ENCODE measurements at regions not wholly inside any gene's neighbourhood (a gene's known extent, or its start where the extent isn't known, plus 50 kb on each side); places are given as distances from the start of the nearest gene placed in this dataset.

DNA sequence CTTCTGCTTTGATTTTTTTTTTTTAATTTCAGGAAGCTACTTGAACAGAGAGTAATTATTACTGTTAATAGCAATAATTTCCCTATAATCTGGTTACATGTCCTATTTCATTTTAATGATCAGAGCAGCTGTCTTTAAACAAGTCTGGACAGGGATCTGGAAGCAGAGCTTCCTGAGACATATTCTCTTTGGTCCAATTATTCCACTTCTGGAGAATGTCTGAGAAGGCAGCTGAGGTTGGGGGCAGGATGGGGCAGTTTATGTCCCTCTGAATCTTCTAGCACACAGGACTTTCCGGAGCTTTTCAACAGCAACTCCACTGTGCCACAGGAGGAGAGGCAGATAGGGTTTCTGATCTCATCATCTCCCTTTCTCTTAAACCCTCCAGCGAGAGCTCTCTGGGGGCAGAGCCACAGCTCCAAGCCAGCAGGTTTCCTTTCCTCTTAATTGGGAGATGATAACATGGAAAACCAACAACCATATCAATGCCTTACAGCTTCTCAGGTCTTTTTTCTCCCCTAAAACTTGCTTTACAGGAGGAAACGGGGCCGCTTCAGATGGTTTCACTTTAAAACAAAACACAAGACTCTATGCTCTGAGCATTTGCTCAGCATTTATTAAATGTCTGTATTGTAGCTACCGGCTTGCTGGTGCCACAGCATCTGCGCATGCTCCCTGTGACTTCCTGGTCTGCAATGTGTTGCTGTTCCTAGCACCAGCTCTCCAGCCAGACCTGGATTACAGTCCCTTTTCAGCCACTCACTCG is 425.7 kb upstream of the USP24 start:
- H3K4me3 ChIP-seq (ENCODE audit: low read length): peak overlapping the region; percentile 53
- H3K9ac ChIP-seq (ENCODE audit: low read depth, low read length): peak overlapping the region; percentile 62

DNA sequence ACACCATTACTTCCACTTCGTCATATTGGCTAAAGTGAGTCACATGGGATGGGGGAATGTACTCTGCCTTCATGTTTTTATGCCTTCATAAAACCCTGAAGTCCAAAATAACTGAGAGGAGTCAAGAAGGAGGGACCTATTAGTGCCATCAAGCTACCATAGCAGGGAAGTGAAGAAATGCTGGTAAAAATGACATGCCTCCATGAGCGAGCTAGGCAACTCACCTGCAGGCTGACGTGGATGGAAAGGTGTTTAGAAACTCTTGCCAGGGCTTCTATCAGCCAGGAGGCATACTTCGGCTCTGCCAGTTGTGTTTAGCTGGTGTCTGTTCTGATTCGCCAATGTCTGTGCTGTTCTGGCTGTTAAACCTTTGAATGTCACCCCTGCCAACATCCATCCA is 424.4 kb upstream of the USP24 start:
- Histone ChIP-seq H3K4me1 (ENCODE audit: control insufficient read depth, insufficient read depth, low read length) (peaks cover 45% of the 10 kb centered on the region), H3K27me3 (ENCODE audit: control insufficient read depth, insufficient read depth, low read length) (no peaks in the 10 kb centered on the region), H3K36me3 (ENCODE audit: insufficient read depth, low read length) (no peaks in the 10 kb centered on the region), H3K4me2 (ENCODE audit: low read length) (no peak overlapping the region), H3K9ac (ENCODE audit: low read depth, low read length) (no peak overlapping the region), H3K4me3 (ENCODE audit: low read length) (no peak overlapping the region), H3K9me3 (replicated peaks; ENCODE audit: low read length) (peaks cover 6% of the 10 kb centered on the region)

More for the DNA sequence above, 425.7 kb upstream of the USP24 start:
- H3K27me3 ChIP-seq (ENCODE audit: control insufficient read depth, insufficient read depth, low read length): no peaks in the 10 kb centered on the region
- H3K4me1 ChIP-seq (ENCODE audit: control insufficient read depth, insufficient read depth, low read length): peaks cover 31% of the 10 kb centered on the region
- peaks cover 6% of the 10 kb centered on the region for H3K9me3 ChIP-seq (replicated peaks; ENCODE audit: low read length)
- H3K4me2 ChIP-seq (ENCODE audit: low read length): peak overlapping the region; percentile 72
- H3K36me3 ChIP-seq (ENCODE audit: insufficient read depth, low read length): no peaks in the 10 kb centered on the region

DNA sequence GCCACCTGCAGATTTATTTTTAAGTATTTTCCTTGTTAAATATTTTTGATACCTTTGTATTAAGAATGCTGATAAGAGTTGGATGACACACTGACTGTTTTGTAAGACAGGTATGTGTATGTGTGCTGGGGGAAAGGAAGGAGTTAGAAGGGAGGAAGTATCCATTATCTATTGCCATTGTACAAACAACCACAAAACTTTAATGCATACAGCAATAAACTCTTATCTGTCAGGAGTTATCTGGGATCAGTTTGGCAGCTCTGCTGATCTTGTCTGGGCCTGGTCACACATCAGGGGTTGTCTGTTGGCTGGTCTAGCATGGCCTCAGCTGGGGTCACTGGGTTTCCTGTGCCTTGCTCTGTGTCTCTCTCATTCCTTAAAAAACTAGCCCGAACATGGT is 423.9 kb upstream of the USP24 start:
- no peak overlapping the region for H3K4me3 ChIP-seq (ENCODE audit: low read length)
- H3K4me1 ChIP-seq (ENCODE audit: control insufficient read depth, insufficient read depth, low read length): peaks cover 50% of the 10 kb centered on the region
- no peaks in the 10 kb centered on the region for H3K36me3 ChIP-seq (ENCODE audit: insufficient read depth, low read length)
- peaks cover 6% of the 10 kb centered on the region for H3K9me3 ChIP-seq (replicated peaks; ENCODE audit: low read length)
- no peaks in the 10 kb centered on the region for H3K27me3 ChIP-seq (ENCODE audit: control insufficient read depth, insufficient read depth, low read length)
- no peak overlapping the region for H3K4me2 ChIP-seq (ENCODE audit: low read length)
- H3K9ac ChIP-seq (ENCODE audit: low read depth, low read length): no peak overlapping the region

DNA sequence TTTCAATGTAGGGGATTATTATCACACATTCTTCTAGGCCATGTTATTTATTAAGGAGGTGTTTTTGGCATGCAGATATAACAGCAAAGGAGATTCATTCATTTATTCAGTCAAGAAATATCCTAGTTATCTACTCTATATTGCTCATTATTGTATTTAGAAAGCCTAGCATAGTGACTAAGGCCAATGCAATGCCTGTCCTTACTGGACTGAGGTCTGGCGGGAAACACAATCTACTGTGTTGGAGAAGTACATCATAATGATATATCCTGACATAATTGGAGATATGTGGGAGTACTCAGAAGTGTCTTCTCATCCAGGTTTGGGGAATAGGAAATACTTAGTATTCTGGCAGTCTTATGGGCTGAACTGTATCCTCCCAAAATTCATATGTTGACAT is 421.5 kb upstream of the USP24 start:
- Histone ChIP-seq H3K4me1 (ENCODE audit: control insufficient read depth, insufficient read depth, low read length) (peaks cover 71% of the 10 kb centered on the region), H3K9me3 (replicated peaks; ENCODE audit: low read length) (peaks cover 6% of the 10 kb centered on the region), H3K27me3 (ENCODE audit: control insufficient read depth, insufficient read depth, low read length) (no peaks in the 10 kb centered on the region), H3K36me3 (ENCODE audit: insufficient read depth, low read length) (no peaks in the 10 kb centered on the region), H3K9ac (ENCODE audit: low read depth, low read length) (peak overlapping the region; percentile 68), H3K4me3 (ENCODE audit: low read length) (no peak overlapping the region), H3K4me2 (ENCODE audit: low read length) (no peak overlapping the region)

DNA sequence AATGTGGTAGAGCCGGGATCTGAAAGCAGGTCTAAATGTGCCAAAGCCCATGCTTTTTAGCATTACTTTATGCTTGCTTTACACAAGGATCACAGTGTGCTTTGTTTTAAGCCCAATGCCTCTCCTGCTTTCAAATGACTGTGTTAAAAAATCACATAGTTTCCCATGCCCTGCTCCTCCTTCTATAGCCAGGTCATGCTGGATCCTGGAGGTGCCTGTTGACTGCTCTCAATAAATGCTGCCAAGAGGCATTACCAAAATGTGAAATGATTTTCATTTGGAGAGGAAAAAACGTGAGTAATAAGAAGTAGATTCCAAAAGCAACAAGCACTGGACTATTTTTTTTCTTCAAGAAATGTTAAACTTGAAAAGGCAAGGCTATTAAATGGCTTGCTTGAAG is 420.7 kb upstream of the USP24 start:
- Histone ChIP-seq H3K9ac (ENCODE audit: low read depth, low read length) (peak overlapping the region; percentile 75), H3K4me2 (ENCODE audit: low read length) (peak overlapping the region; percentile 21), H3K9me3 (replicated peaks; ENCODE audit: low read length) (peaks cover 6% of the 10 kb centered on the region), H3K4me3 (ENCODE audit: low read length) (no peak overlapping the region), H3K27me3 (ENCODE audit: control insufficient read depth, insufficient read depth, low read length) (no peaks in the 10 kb centered on the region), H3K4me1 (ENCODE audit: control insufficient read depth, insufficient read depth, low read length) (peaks cover 70% of the 10 kb centered on the region), H3K36me3 (ENCODE audit: insufficient read depth, low read length) (no peaks in the 10 kb centered on the region)

DNA sequence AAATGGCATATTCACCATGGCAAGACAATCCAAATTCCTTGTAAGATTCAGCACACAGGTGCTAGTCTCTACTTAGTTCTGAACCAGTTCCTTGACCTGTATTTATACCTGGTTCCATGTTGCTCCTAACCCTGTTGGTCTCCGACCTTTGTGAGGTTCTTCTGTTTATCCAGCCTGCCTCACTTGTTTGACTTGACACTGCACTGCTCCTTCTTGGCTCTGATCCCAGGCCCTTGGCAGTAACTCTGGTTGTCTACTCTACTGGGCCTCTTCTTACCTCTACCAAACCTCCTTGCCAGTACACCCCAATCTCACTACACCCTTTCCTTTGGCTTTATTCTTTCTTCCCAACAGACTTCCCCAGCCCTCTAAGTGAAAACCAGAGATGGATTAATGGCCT is 419.4 kb upstream of the USP24 start:
- H3K4me1 ChIP-seq (ENCODE audit: control insufficient read depth, insufficient read depth, low read length): peaks cover 66% of the 10 kb centered on the region
- H3K27me3 ChIP-seq (ENCODE audit: control insufficient read depth, insufficient read depth, low read length): no peaks in the 10 kb centered on the region
- peak overlapping the region; percentile 75 for H3K9ac ChIP-seq (ENCODE audit: low read depth, low read length)
- no peak overlapping the region for H3K4me3 ChIP-seq (ENCODE audit: low read length)
- H3K4me2 ChIP-seq (ENCODE audit: low read length): no peak overlapping the region
- H3K36me3 ChIP-seq (ENCODE audit: insufficient read depth, low read length): no peaks in the 10 kb centered on the region
- H3K9me3 ChIP-seq (replicated peaks; ENCODE audit: low read length): peaks cover 6% of the 10 kb centered on the region

DNA sequence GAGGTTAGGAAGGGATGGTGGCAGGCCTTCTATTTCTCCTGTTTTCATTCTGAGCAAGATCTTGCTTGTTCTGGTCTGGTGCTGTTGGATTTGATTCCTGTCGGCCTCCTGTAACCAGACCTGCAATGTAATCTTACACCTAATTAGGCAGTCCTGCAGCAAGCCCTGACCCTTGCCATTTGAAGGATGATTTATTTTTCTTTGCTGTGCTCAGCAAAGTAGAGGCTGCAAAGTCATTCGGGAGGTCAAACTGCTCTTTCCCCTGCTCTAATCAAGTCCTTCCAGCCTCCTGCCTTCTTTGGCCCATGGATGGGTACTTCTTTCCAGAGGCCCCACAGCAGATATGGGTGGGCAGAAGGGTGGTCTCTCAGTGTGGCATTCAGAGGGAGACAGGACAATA is 417.7 kb upstream of the USP24 start:
- H3K9ac ChIP-seq (ENCODE audit: low read depth, low read length): peak overlapping the region; percentile 79
- no peaks in the 10 kb centered on the region for H3K36me3 ChIP-seq (ENCODE audit: insufficient read depth, low read length)
- H3K27me3 ChIP-seq (ENCODE audit: control insufficient read depth, insufficient read depth, low read length): no peaks in the 10 kb centered on the region
- H3K9me3 ChIP-seq (replicated peaks; ENCODE audit: low read length): peaks cover 6% of the 10 kb centered on the region
- H3K4me2 ChIP-seq (ENCODE audit: low read length): peak overlapping the region; percentile 38
- H3K4me1 ChIP-seq (ENCODE audit: control insufficient read depth, insufficient read depth, low read length): peaks cover 66% of the 10 kb centered on the region
- no peak overlapping the region for H3K4me3 ChIP-seq (ENCODE audit: low read length)

DNA sequence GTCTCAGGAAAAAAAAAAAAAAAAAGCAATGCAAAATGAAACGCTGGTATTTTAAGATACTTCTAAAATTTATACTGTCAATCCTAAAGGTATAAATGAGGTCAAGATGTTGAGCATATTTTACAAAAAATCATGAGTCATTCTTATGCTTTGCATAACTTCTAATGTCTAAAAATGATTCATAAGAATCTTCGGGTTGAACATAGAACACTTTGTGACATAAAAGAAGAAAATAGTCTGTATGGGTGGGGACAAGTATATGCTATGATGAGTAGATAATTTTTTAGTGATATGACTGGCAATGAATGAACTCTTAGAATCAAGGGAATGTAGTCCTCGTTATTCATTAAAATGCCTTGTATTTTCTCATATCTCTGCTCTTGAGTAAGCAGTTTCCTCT is 416.9 kb upstream of the USP24 start:
- no peak overlapping the region for H3K4me3 ChIP-seq (ENCODE audit: low read length)
- peak overlapping the region; percentile 79 for H3K9ac ChIP-seq (ENCODE audit: low read depth, low read length)
- peak overlapping the region; percentile 38 for H3K4me2 ChIP-seq (ENCODE audit: low read length)
- H3K27me3 ChIP-seq (ENCODE audit: control insufficient read depth, insufficient read depth, low read length): no peaks in the 10 kb centered on the region
- H3K4me1 ChIP-seq (ENCODE audit: control insufficient read depth, insufficient read depth, low read length): peaks cover 62% of the 10 kb centered on the region
- H3K9me3 ChIP-seq (replicated peaks; ENCODE audit: low read length): peaks cover 1% of the 10 kb centered on the region
- H3K36me3 ChIP-seq (ENCODE audit: insufficient read depth, low read length): no peaks in the 10 kb centered on the region

DNA sequence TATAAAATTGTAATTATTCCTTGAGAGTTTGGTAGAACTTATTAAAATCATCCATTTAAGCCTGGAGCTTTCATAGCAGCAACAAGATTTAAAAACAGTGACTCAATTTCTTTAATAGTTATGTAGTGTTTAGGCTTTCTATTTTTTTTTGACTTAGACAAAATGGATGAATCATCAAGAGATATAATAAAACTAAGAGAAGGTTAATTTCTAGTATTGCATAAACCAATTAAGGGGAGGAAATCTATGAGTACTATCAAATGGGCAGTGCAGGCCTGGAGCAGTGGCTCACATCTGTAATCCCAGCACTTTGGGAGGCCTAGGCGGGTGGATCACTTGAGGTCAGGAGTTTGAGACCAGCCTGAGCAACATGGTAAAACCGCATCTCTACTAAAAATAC is 416.3 kb upstream of the USP24 start:
- no peaks in the 10 kb centered on the region for H3K36me3 ChIP-seq (ENCODE audit: insufficient read depth, low read length)
- H3K4me1 ChIP-seq (ENCODE audit: control insufficient read depth, insufficient read depth, low read length): peaks cover 59% of the 10 kb centered on the region
- H3K4me3 ChIP-seq (ENCODE audit: low read length): no peak overlapping the region
- peak overlapping the region; percentile 54 for H3K9ac ChIP-seq (ENCODE audit: low read depth, low read length)
- H3K9me3 ChIP-seq (replicated peaks; ENCODE audit: low read length): no peaks in the 10 kb centered on the region
- no peak overlapping the region for H3K4me2 ChIP-seq (ENCODE audit: low read length)
- H3K27me3 ChIP-seq (ENCODE audit: control insufficient read depth, insufficient read depth, low read length): no peaks in the 10 kb centered on the region

DNA sequence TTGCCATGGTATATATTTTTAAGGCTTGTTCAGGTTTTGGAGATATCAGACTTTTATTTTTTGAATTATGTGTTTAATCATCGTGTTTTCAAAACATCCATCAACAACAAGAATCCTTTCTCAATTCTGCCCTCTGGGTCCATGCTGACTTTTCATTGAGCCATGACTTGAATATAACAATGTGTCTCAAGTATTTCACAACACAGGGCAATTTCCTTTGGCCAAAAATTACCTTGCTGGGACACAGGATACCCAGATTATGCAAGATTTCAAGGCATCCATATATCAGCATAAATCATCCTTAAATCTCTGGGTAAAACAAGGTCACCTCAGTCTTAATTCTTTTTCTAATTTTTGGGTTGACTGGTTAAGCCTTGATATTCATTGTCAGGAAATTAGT is 411.2 kb upstream of the USP24 start:
- H3K27me3 ChIP-seq (ENCODE audit: control insufficient read depth, insufficient read depth, low read length): no peaks in the 10 kb centered on the region
- H3K9me3 ChIP-seq (replicated peaks; ENCODE audit: low read length): no peaks in the 10 kb centered on the region

DNA sequence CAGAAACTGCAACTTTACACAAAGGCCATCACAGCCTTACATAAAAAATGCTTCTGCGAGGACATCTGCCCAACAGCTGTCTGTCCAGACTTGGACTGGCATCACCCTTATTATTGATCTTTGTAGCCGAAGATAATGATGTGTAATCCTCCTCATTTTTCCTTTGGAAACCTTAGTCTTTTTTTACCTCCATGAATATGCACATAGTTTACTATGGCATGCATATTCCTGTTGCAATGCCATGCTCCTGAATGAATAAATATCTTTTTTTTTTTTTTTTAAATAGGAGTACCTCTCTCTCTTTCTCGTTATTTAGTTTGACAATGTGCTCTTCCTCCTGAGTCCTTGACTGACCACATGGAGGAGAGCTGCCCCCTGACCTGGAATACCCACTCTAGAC is 409.6 kb upstream of the USP24 start:
- Histone ChIP-seq H3K4me2 (ENCODE audit: low read length) (no peak overlapping the region), H3K36me3 (ENCODE audit: insufficient read depth, low read length) (no peaks in the 10 kb centered on the region), H3K9me3 (replicated peaks; ENCODE audit: low read length) (no peaks in the 10 kb centered on the region), H3K4me1 (ENCODE audit: control insufficient read depth, insufficient read depth, low read length) (peaks cover 17% of the 10 kb centered on the region), H3K27me3 (ENCODE audit: control insufficient read depth, insufficient read depth, low read length) (no peaks in the 10 kb centered on the region), H3K9ac (ENCODE audit: low read depth, low read length) (no peak overlapping the region), H3K4me3 (ENCODE audit: low read length) (no peak overlapping the region)

More for the DNA sequence above, 411.2 kb upstream of the USP24 start:
- H3K4me3 ChIP-seq (ENCODE audit: low read length): no peak overlapping the region
- H3K36me3 ChIP-seq (ENCODE audit: insufficient read depth, low read length): no peaks in the 10 kb centered on the region
- no peak overlapping the region for H3K4me2 ChIP-seq (ENCODE audit: low read length)
- no peak overlapping the region for H3K9ac ChIP-seq (ENCODE audit: low read depth, low read length)
- H3K4me1 ChIP-seq (ENCODE audit: control insufficient read depth, insufficient read depth, low read length): peaks cover 25% of the 10 kb centered on the region

DNA sequence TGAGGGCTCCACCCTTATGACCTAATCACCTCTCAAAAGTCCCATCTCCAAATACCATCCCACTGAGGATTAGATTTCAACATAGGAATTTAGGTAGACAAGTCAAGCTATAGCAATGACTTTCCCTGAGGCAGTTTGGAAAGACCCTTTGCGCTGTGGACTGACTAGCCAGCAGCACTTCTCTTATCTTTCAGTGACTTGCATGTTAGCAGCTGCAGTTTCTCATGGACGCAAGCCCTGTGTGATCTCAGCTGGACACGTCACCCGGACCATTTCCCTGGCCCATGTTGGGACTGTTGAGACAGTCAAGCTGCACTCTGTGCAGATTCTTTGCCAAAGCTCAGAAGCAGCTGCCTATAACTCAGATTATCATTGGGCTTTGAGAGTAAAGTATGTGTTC is 408.1 kb upstream of the USP24 start:
- no peaks in the 10 kb centered on the region for H3K27me3 ChIP-seq (ENCODE audit: control insufficient read depth, insufficient read depth, low read length)
- no peak overlapping the region for H3K4me2 ChIP-seq (ENCODE audit: low read length)
- no peak overlapping the region for H3K9ac ChIP-seq (ENCODE audit: low read depth, low read length)
- H3K36me3 ChIP-seq (ENCODE audit: insufficient read depth, low read length): no peaks in the 10 kb centered on the region
- H3K4me1 ChIP-seq (ENCODE audit: control insufficient read depth, insufficient read depth, low read length): peaks cover 17% of the 10 kb centered on the region
- no peak overlapping the region for H3K4me3 ChIP-seq (ENCODE audit: low read length)
- no peaks in the 10 kb centered on the region for H3K9me3 ChIP-seq (replicated peaks; ENCODE audit: low read length)
